GM21381 (cell line): ENCODE measurements at regions not wholly inside any gene's neighbourhood (a gene's known extent, or its start where the extent isn't known, plus 50 kb on each side); places are given as distances from the start of the nearest gene placed in this dataset.
"Not testable (repeated sequence)": the region's sequence is repeated elsewhere in the genome, so short reads cannot be mapped to it uniquely, and the experiment has no call there.

Experiments used
- ATAC-seq: cut with Tn5 transposase; IDR thresholded peaks from one replicate; pipeline ENCODE4 v1.9.1; 2021; ENCODE audit warnings: mild to moderate bottlenecking, moderate library complexity; ENCODE audit not compliant: unreplicated experiment

- ATAC-seq = no peak
Measured at GRCh38 chr2:185625604-185626003, 113.0 kb upstream of the FSIP2 start.

DNA sequence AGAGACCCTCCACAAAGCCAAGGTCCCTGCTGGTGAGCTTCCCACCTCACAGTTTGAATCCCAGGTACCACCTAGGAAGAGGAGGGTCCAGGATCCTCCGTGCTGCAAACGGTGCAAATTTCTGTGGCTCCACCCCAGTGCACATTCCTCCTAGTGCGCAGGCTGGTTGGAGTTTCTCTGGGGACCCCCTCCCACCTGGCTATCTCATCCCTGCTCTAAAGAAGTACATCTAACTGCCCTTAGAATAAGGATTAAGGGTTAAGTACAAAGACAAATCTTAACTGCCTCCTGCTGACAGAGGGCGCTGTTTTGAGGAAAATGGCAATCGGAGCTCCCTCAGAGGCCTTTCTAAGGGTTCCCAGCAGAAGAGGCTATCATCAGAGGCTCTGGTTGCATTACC lies 109.6 kb upstream of the FSIP2 start:
- ATAC-seq = no peak

DNA sequence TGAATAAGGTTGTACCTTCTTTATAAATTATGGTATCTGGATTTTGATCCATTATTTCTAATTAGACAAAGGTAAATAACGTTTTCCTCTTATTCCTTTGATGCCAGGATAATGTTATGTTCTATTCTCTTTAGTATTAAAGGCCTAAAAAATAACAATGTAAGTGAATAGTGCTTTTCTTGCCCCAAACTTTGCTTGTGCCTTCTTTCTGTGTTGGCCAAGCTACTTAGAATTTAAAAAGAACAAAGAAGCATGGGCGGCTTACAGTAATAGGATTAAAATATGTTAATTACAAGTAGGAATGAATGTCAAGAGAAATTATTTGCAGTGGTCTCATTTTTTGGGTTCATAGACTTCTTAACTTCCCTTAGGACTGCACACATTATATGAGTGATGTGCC lies 105.0 kb upstream of the FSIP2 start:
- ATAC-seq = no peak

GRCh38 chr2:185638771-185639170 lies 99.8 kb upstream of the FSIP2 start:
- ATAC-seq = no peak

DNA sequence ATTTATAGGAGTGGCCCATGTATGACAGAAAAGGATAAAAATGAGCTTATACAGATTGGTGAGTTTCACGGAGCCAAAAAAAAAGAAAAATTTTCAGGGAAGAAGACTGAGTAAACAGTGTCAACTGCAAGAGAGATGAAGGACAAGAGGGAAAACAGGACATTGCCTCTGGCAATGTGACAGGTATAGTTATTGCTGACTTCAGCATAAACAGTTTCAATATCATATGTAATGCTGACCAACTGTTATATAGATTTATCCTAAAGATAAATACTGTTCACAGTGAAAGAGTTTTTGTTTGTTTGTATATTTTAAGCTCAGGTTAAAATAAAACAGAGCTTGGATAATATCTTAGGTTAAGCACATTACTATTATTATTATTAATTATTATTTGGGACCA lies 98.0 kb upstream of the FSIP2 start:
- ATAC-seq = no peak

DNA sequence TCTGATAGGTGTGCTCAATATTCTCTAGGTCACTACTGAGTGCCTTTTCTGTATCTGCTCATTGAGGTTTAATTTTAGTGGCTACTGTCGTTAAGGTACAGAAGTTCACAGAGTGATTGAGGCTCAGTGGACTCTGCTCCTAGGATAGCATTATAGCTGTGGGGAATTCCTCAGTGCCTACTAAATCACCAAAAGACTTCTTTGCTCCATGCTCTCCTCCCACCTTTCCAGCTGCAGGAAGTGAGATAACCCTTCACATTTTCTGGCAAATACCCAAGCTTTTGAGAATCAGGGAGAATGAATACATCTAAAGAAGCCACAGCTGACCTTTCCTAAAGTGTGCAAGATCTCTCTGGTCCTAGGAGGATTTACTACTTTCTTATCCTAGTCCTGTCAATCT lies 95.2 kb upstream of the FSIP2 start:
- no peak for ATAC-seq

GRCh38 chr2:185644828-185645227 lies 93.8 kb upstream of the FSIP2 start:
- no peak for ATAC-seq

- no peak for ATAC-seq
Measured at GRCh38 chr2:185645529-185645928, 93.1 kb upstream of the FSIP2 start.

- ATAC-seq = no peak
Measured at GRCh38 chr2:185658750-185659149, 79.9 kb upstream of the FSIP2 start.

GRCh38 chr2:185663811-185664210 lies 74.8 kb upstream of the FSIP2 start:
- ATAC-seq = no peak

DNA sequence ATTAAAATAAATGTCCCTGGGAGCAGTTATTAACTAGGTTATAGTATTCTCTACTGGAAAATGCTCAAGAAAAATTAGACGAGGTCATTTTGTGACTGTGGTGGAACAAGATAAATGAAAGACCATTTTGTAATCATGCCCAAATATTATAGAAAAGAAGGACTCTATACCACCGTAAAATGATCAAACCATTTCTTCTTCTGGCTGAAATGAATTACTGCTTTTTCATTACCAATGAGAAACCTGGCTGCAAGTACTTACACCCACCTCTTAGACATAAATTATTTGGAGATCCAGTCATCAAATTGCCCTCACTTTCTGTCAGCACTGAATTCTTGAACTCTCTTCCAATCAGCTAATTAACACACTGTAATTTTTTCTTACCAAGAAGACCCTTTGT lies 74.2 kb upstream of the FSIP2 start:
- ATAC-seq = no peak

- no peak for ATAC-seq
Measured at GRCh38 chr2:185665251-185665814, 73.3 kb upstream of the FSIP2 start.

DNA sequence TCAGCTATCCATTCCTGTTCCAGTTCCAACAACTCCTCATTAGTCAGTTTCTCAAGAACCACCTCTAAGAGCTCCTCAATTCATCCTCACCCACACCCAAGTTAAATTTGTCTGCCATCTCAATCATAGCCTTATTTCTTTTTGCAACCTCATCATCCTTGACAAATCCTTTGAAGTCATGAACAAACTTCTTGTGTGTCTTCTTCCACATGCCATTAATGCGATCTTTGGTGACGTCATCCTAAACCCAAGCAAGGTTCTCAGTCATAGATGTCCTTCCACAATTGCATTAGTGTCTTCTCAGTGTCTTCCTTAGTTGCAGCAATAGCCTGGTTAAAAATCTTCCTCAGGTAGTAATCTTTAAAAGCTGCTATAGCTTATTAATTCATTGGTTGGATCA lies 71.2 kb upstream of the FSIP2 start:
- no peak for ATAC-seq

DNA sequence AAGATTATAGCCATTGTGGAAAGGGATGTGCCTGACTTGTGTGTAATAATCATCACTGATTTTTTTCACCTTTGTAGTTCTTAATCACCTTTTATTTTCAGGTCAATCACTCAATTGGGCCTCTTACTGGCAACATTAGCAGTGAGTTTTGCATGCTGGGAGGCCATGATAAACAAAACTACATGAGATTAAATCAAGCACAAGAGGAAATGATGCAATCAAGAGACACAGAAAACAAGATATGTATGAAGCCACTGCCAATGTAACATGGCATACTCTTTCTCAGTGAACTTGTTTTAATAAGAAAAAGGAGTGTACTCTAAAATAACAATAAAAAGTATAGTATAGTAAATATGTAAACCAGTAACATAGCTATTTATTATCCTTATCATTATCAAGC lies 69.9 kb upstream of the FSIP2 start:
- no peak for ATAC-seq

GRCh38 chr2:185674232-185674631 lies 64.4 kb upstream of the FSIP2 start:
- ATAC-seq = no peak

GRCh38 chr2:185676316-185676715 lies 62.3 kb upstream of the FSIP2 start:
- no peak for ATAC-seq

- ATAC-seq = not testable (repeated sequence)
Measured at GRCh38 chr2:185687001-185687400, 51.6 kb upstream of the FSIP2 start.

GRCh38 chr2:185687967-185688366 lies 50.6 kb upstream of the FSIP2 start:
- no peak for ATAC-seq
